Activated naive CD4-positive, alpha-beta T cell (primary cell): ENCODE measurements at regions not wholly inside any gene's neighbourhood (a gene's known extent, or its start where the extent isn't known, plus 50 kb on each side); places are given as distances from the start of the nearest gene placed in this dataset.
"Not testable (repeated sequence)": the region's sequence is repeated elsewhere in the genome, so short reads cannot be mapped to it uniquely, and the experiment has no call there.

Experiments used
- DNase-seq, 4 experiments: peaks; one replicate each; lab custom pipeline; 2025; lab: John Stamatoyannopoulos, UW

GRCh38 chr3:20726786-20727185 is 540.8 kb upstream of the SGO1 start:
- DNase-seq: no peak

GRCh38 chr3:20724241-20724640 is 538.2 kb upstream of the SGO1 start:
- DNase-seq: no peak

DNA sequence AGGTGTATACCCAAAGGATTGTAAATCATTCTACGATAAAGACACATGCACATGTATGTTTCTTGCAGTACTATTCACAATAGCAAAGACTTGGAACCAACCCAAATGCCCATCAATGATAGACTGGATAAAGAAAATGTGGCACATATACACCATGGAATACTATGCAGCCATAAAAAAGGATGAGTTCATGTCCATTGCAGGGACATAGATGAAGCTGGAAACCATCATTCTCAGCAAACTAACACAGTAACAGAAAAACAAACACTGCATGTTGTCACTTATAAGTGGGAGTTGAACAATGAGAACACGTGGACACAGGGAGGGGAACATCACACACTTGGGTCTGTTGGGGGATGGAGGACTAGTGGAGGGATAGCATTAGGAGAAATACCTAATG is 530.4 kb upstream of the SGO1 start:
- not testable (repeated sequence) for DNase-seq

- no peak for DNase-seq
Observed at GRCh38 chr3:20701641-20702040, 515.6 kb upstream of the SGO1 start.

DNA sequence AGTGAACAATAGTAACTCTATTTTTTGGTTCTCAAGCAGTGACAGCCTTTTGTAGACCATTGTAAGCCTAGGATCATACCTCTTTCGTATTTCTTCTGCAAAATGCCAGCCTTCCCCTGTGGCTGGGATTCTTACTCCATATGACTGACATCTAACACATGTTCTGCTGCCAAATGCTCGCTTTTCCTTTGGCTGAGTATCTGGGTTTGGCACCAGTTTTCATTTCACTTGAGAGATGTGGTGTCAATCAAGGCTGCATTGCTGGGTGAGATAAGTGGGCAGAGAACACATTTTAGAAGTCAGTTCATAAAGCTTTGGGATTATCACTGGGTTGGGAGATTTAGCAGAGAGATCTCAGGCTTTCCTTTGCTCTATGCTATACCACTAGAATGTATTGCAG is 514.7 kb upstream of the SGO1 start:
- DNase-seq: no peak

DNA sequence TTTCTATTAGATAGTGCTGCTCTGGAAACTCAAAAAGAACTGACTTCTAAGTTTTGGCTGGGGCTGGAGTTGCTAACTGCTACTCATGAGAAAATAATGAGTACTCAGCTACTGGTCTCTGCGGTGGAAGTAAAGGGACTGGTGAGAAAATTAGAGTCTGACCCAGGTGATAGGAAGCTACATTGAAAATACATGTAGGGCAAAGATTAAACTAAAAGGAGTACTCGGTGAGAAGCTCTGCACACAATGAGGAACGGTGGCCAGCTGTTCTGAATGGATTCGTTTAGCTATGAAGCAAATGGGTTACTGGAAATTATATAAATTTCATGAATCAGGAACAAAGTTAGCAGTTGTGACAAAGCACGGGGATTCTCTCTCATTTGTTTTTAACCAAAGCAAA is 512.9 kb upstream of the SGO1 start:
- no peak for DNase-seq

DNA sequence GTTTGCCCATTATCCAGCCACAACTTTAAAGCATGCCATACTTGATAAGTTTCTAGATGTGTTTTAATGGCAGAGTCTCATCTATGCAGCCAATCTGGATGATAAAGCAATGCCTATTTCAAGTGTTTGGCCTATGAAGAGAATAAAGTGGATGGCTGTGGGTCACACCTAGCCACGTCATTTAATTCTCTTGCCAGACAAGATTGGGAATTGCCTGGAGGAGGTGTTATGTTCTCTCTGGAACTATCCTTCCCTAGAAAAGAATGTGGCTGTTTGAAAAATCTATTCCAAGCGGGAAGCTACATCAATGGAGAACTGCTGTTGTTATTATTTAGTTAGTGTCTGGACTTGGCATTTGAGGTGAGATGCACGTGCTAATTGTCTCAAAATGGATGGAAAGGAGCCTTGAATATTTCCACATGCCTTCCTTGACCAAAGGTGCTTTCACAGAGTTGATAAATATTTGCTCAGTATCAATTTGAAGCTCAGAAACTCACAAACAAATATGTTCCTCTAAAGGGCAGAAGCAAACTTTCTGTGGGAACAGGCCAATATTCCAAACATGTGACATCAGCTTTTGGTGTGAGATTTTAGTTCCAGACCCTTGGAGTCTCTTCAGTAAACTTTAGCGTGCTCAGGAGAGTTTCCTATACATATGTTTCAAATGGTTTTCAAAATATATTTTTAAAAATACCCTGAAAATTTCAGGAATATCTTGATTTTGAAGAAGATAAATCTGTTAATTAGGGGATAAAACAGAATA is 510.6 kb upstream of the SGO1 start:
- DNase-seq: no peak

DNA sequence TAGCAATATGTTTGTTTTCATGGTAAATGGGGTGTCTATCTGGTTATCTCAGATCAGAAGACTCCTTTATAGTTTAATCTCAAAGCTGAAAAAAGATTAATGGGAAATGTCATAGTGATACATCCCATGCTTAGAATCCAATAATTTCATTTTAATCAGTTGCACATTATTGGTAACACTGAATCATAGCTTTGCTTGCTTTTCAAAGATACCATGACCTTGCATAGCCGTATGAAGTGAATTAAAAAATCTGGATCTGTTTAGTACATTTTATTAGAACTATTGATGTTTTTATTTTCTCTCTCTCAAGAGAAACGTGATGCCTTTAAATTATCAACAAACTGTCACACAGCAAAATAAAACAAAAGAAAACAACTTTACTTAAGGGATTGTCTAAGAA is 506.7 kb upstream of the SGO1 start:
- DNase-seq: no peak

DNA sequence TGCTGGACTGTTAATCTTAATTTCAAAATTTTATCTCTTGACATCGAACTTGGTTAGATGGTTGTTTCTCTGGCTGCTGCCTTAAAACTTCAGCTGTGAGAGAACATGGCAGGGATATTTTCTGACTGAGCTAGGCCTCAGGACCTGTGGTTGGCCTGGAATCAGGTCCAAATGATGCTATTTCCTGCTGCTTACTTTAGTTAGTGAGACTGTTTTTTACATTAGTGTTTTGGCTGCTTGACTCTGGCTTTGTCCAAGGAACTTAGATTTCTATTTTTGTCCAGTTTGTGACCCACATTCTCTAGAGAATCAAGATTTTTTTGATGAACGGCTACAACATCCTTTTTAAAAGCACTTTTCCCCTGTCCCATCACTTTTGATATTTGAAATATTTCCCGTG is 497.9 kb upstream of the SGO1 start:
- no peak for DNase-seq

DNA sequence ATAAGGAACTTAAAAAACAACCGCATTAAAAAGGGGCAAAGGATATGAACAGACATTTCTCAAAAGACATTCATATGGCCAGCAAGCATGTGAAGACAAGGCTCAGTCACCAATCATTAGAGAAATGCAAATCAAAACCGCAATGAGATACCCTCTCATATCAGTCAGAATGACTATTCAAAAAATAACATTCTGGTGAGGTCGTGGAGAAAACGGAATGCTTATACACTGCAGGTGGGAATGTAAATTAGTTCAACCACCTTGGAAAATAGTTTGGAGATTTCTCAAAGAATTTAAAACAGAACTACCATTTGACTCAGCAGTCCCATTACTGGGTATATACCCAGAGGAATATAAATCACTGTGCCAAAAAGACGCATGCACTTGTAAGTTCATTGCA is 496.6 kb upstream of the SGO1 start:
- no peak for DNase-seq

DNA sequence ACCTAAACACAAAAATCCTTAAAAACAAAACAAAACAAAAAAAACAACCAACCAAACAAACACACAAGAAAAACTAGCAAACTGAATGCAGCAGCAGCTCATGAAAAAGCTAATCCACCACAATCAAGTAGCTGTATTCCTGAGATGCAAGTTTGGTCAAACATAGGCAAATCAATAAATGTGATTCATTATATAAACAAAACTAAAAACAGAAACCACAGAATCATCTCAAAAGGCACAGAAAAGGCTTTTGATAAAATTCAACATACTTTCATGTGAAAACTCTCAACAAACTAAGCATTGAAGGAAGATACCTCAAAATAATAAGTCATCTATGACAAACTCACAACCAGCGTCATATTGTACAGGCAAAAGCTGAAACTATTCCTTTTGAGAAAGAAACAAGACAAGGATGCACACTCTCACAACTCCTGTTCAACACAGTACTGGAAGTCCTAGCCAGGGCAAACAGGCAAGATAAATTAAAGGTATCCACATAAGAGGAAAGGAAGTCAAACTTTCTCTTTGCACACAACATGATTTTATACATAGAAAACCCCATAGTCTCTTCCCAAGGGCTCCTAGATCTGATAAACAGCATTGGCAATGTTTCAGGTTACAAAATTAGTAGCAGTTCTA is 495.1 kb upstream of the SGO1 start:
- DNase-seq: no peak

DNA sequence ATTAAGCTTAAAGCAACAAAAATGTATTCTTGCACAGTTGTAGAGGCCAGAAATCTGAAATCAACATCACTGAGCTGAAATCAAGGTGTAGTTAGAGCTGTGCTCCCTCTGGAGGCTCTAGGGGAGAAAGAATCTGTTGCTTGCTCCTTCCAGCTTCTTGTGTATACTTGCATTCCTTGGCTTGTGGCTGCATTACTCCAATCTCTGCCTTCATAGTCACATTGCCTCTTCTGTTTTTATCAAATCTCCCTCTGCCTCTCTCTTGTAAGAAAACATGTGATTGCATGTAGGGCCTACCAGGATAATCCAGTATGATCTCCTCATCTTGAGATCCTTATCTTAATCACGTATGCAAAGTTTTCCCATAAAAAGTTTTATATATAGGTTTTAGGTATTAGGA is 487.9 kb upstream of the SGO1 start:
- no peak for DNase-seq

- DNase-seq: no peak
Observed at GRCh38 chr3:20669675-20670074, 483.7 kb upstream of the SGO1 start.

DNA sequence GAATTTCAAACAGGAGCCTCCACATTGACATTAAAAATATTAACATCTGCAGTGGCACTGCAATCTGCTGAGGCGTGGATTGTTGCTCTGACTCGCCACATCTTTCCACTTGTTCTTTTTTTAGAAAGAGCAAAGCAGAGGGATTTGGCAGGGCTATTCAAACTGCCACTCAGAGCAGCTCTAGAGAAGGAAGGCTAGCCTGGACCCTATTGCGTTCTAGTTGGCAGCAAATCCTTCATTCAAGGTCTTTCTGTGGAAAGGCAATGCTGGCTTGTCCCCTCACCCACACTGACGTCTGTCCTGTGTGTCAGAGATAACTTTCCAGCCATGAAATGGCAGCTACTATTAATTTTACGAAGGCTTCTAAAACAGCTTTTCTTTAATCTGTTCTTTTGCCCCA is 483.2 kb upstream of the SGO1 start:
- DNase-seq: no peak

GRCh38 chr3:20668411-20668810 is 482.4 kb upstream of the SGO1 start:
- DNase-seq: no peak

DNA sequence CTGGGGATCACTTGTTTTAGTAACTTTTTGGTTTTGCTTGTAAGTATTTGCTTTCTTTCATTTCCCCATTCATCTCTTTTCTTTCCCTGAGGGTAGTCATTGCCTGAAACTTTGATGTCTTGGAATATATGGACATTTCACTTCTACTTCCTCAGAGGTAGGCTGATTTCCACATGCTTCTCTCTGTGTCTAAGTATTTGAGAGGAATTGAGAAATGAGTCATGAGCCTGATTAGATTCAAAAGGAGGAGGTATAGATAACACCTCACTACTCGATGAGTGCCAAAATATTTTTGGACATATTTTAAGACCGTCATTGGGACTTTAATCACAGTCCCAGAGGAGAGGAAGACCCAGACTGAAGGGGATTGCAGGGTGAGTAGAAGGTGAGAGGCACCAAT is 480.1 kb upstream of the SGO1 start:
- no peak for DNase-seq

DNA sequence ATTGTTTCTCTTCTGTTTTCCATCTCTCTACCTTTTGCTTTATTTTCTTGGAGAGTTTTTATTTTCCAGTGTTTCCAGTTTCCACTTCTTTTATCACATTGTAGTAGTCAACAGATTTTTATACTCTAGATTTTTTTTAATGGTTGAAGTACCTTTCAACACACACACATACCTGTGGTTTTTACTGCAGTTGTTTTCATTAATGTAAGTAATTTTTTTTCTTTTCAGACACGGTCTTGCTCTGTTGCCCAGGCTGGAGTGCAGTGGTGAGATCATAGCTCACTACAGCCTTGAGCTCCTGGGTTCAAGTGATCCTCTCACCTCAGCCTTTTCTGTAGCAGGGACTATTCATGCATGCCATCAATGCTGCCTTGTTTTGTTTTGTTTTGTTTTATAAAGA is 472.5 kb upstream of the SGO1 start:
- DNase-seq: no peak

DNA sequence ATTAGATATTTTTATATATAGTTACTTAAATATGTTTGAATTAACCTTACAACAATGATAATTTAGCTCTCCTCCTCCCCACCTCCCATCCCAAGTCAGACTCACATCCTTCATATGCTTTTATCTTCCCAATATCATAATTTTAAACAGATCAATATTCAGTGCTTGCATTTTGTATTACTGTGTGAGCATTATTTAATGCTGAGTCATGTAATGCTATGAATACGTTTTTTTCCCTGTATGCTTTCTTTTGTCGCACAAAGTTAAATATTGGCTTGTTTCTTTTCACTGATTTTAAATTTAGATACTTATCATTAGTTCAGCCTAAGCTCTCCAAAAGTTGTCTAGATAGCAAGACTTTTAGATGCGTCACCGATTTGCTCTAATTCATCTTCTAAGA is 471.6 kb upstream of the SGO1 start:
- DNase-seq: no peak

DNA sequence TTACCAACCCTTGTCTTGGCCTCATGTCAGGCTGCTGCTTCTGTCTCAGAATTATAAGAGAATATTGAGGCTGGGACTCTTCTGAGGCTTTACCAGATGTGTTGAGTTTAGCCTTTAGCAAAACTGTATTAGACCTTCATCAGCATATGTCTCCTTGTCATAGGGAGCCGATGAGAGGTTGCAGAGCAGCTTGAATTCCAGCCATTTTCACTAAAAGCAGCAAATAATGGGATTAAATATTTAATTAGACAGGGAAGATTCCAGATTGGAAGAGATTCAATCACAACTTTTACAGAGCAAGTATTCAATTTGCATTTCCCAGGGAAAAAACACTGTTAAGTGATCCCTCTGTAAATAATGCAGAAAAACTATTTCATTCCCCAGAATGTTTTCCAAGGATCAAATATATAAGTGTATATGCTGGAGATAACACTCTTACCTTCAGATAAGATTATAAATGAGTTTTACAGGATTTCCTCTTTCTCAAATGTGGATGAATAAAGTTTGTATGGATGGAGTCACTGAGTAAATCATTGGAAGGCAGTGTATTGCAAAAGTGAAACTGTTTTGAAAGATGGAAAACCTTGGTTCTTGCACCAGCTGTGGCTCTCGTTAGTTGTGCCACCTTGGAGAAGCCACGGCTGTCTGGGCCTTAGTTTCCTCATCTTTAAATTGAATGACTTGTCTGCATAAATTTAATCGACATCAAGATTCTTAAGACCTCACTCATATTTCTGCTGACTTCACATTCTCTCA is 466.4 kb upstream of the SGO1 start:
- DNase-seq: no peak

- no peak for DNase-seq
Observed at GRCh38 chr3:20648921-20649381, 462.9 kb upstream of the SGO1 start.

- no peak for DNase-seq
Observed at GRCh38 chr3:20648294-20648693, 462.3 kb upstream of the SGO1 start.

- DNase-seq: no peak
Observed at GRCh38 chr3:20646425-20646824, 460.4 kb upstream of the SGO1 start.

GRCh38 chr3:20645340-20645739 is 459.3 kb upstream of the SGO1 start:
- no peak for DNase-seq
